NB4 (cell line): ENCODE measurements at regions not wholly inside any gene's neighbourhood (a gene's known extent, or its start where the extent isn't known, plus 50 kb on each side); places are given as distances from the start of the nearest gene placed in this dataset.

Experiments
- MAX ChIP-seq: IDR thresholded peaks from 2 replicates; pipeline ENCODE4 v1.6.1; 2011; ENCODE audit warnings: low read depth, low read length
- MYC ChIP-seq: IDR thresholded peaks from 2 replicates; pipeline ENCODE4 v1.6.1; 2011; ENCODE audit warnings: low read depth, low read length
- POLR2A ChIP-seq: IDR thresholded peaks from 2 replicates; pipeline ENCODE4 v1.6.1; 2011; ENCODE audit warnings: mild to moderate bottlenecking; ENCODE audit not compliant: insufficient read length; ENCODE audit errors: extremely low read depth
- TF ChIP-seq, protein P1 (sequence below): IDR thresholded peaks from one replicate; pipeline ENCODE4 v1.5.1; 2012; ENCODE audit warnings: low read depth, low read length

DNA sequence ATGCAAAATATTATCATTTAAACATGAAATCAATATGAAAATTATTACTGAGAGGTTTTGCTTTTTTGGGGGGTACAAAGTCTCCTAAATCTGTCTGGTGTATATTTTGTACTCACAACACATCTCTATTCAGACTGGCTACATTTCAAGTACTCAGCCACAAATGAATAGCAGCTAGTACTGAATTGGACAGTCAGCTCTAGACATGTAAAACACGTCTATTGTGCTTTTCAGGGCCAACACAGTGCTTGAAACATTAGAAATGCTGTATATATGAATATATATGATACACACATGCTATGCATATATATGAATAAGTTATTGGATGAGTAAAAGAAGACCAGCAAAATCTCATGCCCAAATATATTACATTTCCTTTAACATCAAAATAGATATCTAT is 103.8 kb upstream of the CFAP20DC start:
- TF ChIP-seq MAX (no peak), POLR2A (no peak), MYC (no peak)
- TF ChIP-seq, protein P1, sequence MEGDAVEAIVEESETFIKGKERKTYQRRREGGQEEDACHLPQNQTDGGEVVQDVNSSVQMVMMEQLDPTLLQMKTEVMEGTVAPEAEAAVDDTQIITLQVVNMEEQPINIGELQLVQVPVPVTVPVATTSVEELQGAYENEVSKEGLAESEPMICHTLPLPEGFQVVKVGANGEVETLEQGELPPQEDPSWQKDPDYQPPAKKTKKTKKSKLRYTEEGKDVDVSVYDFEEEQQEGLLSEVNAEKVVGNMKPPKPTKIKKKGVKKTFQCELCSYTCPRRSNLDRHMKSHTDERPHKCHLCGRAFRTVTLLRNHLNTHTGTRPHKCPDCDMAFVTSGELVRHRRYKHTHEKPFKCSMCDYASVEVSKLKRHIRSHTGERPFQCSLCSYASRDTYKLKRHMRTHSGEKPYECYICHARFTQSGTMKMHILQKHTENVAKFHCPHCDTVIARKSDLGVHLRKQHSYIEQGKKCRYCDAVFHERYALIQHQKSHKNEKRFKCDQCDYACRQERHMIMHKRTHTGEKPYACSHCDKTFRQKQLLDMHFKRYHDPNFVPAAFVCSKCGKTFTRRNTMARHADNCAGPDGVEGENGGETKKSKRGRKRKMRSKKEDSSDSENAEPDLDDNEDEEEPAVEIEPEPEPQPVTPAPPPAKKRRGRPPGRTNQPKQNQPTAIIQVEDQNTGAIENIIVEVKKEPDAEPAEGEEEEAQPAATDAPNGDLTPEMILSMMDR = no peak
